Panc1 (cell line): ENCODE measurements at regions not wholly inside any gene's neighbourhood (a gene's known extent, or its start where the extent isn't known, plus 50 kb on each side); places are given as distances from the start of the nearest gene placed in this dataset.

Experiments used
- ATAC-seq: fragments of 200-7000 bp; cut with Tn5 transposase; 2 replicates; pipeline ENCODE4 v1.9.1; 2020; ENCODE audit warnings: mild to moderate bottlenecking, moderate library complexity
- BruUV-seq: library from RNA; stranded (reverse); fragments of 400-500 nt; replicated peaks from 2 replicates; lab custom pipeline; 2021; lab: Mats Ljungman, UMichigan
- CTCF ChIA-PET: fragments of 300-600 bp; sonication (Branson Sonifier 250); formaldehyde crosslinking; loops from one replicate; lab custom pipeline; 2022; ENCODE audit warnings: antibody characterized with exemption; lab: Charles Lee
- POLR2A ChIA-PET: fragments of 300-600 bp; sonication (Branson Sonifier 250); formaldehyde crosslinking; loops from one replicate; lab custom pipeline; 2022; ENCODE audit warnings: antibody characterized with exemption; lab: Charles Lee
- DNase-seq: peaks from one replicate; pipeline ENCODE4 v3.0.0-alpha.2; 2010; ENCODE audit warnings: low read depth, low spot score
- H3K27ac ChIP-seq: 2 replicates; pipeline ENCODE4 v1.5.1; 2011; ENCODE audit warnings: mild to moderate bottlenecking, low read length, inconsistent platforms
- H3K27me3 ChIP-seq: fragments of 200-500 bp; sonication (Bioruptor generic); 2 replicates; pipeline ENCODE4 v1.6.0; 2014; ENCODE audit warnings: low read length, inconsistent platforms; ENCODE audit not compliant: control insufficient read depth, insufficient read depth
- H3K36me3 ChIP-seq: fragments of 200-500 bp; sonication (Bioruptor generic); 2 replicates; pipeline ENCODE4 v1.5.1; 2014; ENCODE audit warnings: inconsistent platforms, mild to moderate bottlenecking, low read length, moderate library complexity; ENCODE audit not compliant: control insufficient read depth, insufficient read depth
- H3K4me1 ChIP-seq: 2 replicates; pipeline ENCODE4 v1.5.1; 2011; ENCODE audit warnings: inconsistent platforms, mild to moderate bottlenecking, low read length, moderate library complexity; ENCODE audit not compliant: control insufficient read depth, insufficient read depth
- H3K4me3 ChIP-seq, 2 experiments: 2 replicates each; pipeline ENCODE4 v1.5.1; 2011 to 2012; ENCODE audit warnings: low read depth in 2 of 2, low read length in 2 of 2, mild to moderate bottlenecking in 2 of 2, inconsistent platforms in 1 of 2, moderate library complexity in 1 of 2
- H3K9me3 ChIP-seq: fragments of 200-500 bp; sonication (Bioruptor generic); 2 replicates; pipeline ENCODE4 v1.5.1; 2014; ENCODE audit warnings: low read depth, mild to moderate bottlenecking, inconsistent platforms, low read length, moderate library complexity; ENCODE audit not compliant: control insufficient read depth, insufficient read depth
- CTCF ChIP-seq: fragments of 450-650 bp; IDR thresholded peaks from 2 replicates; pipeline ENCODE4 v1.5.1; 2017; ENCODE audit warnings: mild to moderate bottlenecking
- POLR2AphosphoS5 ChIP-seq: IDR thresholded peaks from 2 replicates; pipeline ENCODE4 v1.6.1; 2012; ENCODE audit warnings: mild to moderate bottlenecking, low read depth, low read length, moderate library complexity
- REST ChIP-seq, 2 experiments: IDR thresholded peaks; 2 replicates each; pipeline ENCODE4 v1.6.1; 2011 to 2012; ENCODE audit warnings: low read depth in 2 of 2, control low read depth in 1 of 2, low read length in 1 of 2, mild to moderate bottlenecking in 1 of 2, moderate library complexity in 1 of 2; ENCODE audit not compliant: insufficient read depth in 1 of 2
- SIN3A ChIP-seq: IDR thresholded peaks from 2 replicates; pipeline ENCODE4 v1.6.1; 2012; ENCODE audit warnings: low read depth, mild to moderate bottlenecking, low read length, moderate library complexity, borderline replicate concordance; ENCODE audit not compliant: insufficient read depth
- TCF7L2 ChIP-seq: IDR thresholded peaks from 2 replicates; pipeline ENCODE4 v1.6.1; 2011; ENCODE audit warnings: mild to moderate bottlenecking, low read depth, low read length, inconsistent platforms
- in situ Hi-C: cut with HindIII; loops from 2 replicates; pipeline ENCODE4 v1.10.0; 2016; ENCODE audit warnings: low sequenced_read_pairs, low pct_unique_long_range_greater_than_20kb
- intact Hi-C: fragments of 100-400 bp; cut with micrococcal nuclease; formaldehyde crosslinking; loops from one replicate; pipeline ENCODE4 v1.10.0; 2022; ENCODE audit not compliant: unreplicated experiment

GRCh38 chr17:34511265-34511664 is 68.1 kb upstream of the TMEM132E start:
- Histone ChIP-seq H3K4me1 (no peaks in the 10 kb centered on the region), H3K27ac (no peak overlapping the region), H3K27me3 (peaks cover 22% of the 10 kb centered on the region), H3K36me3 (no peaks in the 10 kb centered on the region), H3K9me3 (no peaks in the 10 kb centered on the region), H3K4me3 (no peak overlapping the region)
- no peak for DNase-seq
- no peak for ATAC-seq
- intact Hi-C loops, result no loop called here
- CTCF ChIA-PET, result no interaction called here
- BruUV-seq, result no TSS peak
- in situ Hi-C loops, result no loop called here
- POLR2A ChIA-PET, result no interaction called here
- TF ChIP-seq TCF7L2 (no peak), POLR2AphosphoS5 (no peak), SIN3A (no peak), CTCF (no peak), REST (IDR thresholded peaks at IDR 0.05; ENCODE audit: insufficient read depth in 1 of 2, low read depth in 2 of 2, low read length in 1 of 2) (no peak)

- Histone ChIP-seq H3K36me3 (no peaks in the 10 kb centered on the region), H3K27ac (no peak overlapping the region), H3K4me3 (no peak overlapping the region), H3K4me1 (no peaks in the 10 kb centered on the region), H3K27me3 (peaks cover 28% of the 10 kb centered on the region), H3K9me3 (no peaks in the 10 kb centered on the region)
- in situ Hi-C loops (no loop called here), intact Hi-C loops (no loop called here)
- ChIA-PET POLR2A (no interaction called here), CTCF (no interaction called here)
- no peak for ATAC-seq
- no peak for TF ChIP-seq POLR2AphosphoS5
- DNase-seq, result no peak
- BruUV-seq, result no TSS peak
Measured at GRCh38 chr17:34504814-34505484, 74.4 kb upstream of the TMEM132E start.

GRCh38 chr17:34503528-34504195 is 75.7 kb upstream of the TMEM132E start:
- TF ChIP-seq POLR2AphosphoS5 (no peak), TCF7L2 (no peak), SIN3A (no peak), CTCF (no peak), REST (IDR thresholded peaks at IDR 0.05; ENCODE audit: insufficient read depth in 1 of 2, low read depth in 2 of 2, low read length in 1 of 2) (no peak)
- no peaks in the 10 kb centered on the region for H3K4me1 ChIP-seq
- POLR2A ChIA-PET, result no interaction called here
- CTCF ChIA-PET, result no interaction called here
- BruUV-seq, result no TSS peak
- intact Hi-C loops (no loop called here), in situ Hi-C loops (no loop called here)
- no peaks in the 10 kb centered on the region for H3K36me3 ChIP-seq
- no peaks in the 10 kb centered on the region for H3K9me3 ChIP-seq
- DNase-seq (no peak), ATAC-seq (no peak; the same call in 1 of the 2 replicates)
- H3K27me3 ChIP-seq, result peaks cover 24% of the 10 kb centered on the region
- no peak overlapping the region for H3K27ac ChIP-seq
- no peak overlapping the region for H3K4me3 ChIP-seq
